ENCODE measurements at regions not wholly inside any gene's neighbourhood (a gene's known extent, or its start where the extent isn't known, plus 50 kb on each side); places are given as distances from the start of the nearest gene placed in this dataset.

- TF ChIP-seq, protein P1, sequence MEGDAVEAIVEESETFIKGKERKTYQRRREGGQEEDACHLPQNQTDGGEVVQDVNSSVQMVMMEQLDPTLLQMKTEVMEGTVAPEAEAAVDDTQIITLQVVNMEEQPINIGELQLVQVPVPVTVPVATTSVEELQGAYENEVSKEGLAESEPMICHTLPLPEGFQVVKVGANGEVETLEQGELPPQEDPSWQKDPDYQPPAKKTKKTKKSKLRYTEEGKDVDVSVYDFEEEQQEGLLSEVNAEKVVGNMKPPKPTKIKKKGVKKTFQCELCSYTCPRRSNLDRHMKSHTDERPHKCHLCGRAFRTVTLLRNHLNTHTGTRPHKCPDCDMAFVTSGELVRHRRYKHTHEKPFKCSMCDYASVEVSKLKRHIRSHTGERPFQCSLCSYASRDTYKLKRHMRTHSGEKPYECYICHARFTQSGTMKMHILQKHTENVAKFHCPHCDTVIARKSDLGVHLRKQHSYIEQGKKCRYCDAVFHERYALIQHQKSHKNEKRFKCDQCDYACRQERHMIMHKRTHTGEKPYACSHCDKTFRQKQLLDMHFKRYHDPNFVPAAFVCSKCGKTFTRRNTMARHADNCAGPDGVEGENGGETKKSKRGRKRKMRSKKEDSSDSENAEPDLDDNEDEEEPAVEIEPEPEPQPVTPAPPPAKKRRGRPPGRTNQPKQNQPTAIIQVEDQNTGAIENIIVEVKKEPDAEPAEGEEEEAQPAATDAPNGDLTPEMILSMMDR (IDR thresholded peaks at IDR 0.05; ENCODE audit: low read depth, low read length, poor library complexity, severe bottlenecking) = no peak
- no peak for TF ChIP-seq EZH2phosphoT487 (IDR thresholded peaks at IDR 0.05; ENCODE audit: borderline replicate concordance, low read length)
Measured at GRCh38 chr7:125643302-125643701, 713.7 kb upstream of the POT1 start.

All from DOHH2 (cell line).